IMR-90 (cell line): ENCODE measurements at regions not wholly inside any gene's neighbourhood (a gene's known extent, or its start where the extent isn't known, plus 50 kb on each side); places are given as distances from the start of the nearest gene placed in this dataset.

ENCODE experiments used
- ATAC-seq: fragments of 200-7000 bp; cut with Tn5 transposase; 2 replicates; pipeline ENCODE4 v1.9.1; 2020; ENCODE audit warnings: low read depth, mild to moderate bottlenecking, moderate library complexity
- BruUV-seq: library from RNA; stranded (reverse); fragments of 400-500 nt; replicated peaks from 2 replicates; lab custom pipeline; 2021; lab: Mats Ljungman, UMichigan
- CTCF ChIA-PET: fragments of 300-600 bp; formaldehyde crosslinking; extraction: SDS; loops from one replicate; lab custom pipeline; 2021; ENCODE audit warnings: antibody characterized with exemption; lab: Yijun Ruan, JAX
- POLR2A ChIA-PET: fragments of 300-600 bp; sonication (Branson Sonifier 250); formaldehyde crosslinking; loops from one replicate; lab custom pipeline; 2022; ENCODE audit warnings: antibody characterized with exemption; ENCODE audit not compliant: unreplicated experiment; lab: Charles Lee
- DNase-seq: peaks from one replicate; pipeline ENCODE4 v3.0.0; 2013
- H2AFZ ChIP-seq: replicated peaks from 2 replicates; pipeline ENCODE3; 2013; ENCODE audit warnings: low read length, mild to moderate bottlenecking; ENCODE audit not compliant: poor library complexity
- H2AK5ac ChIP-seq: 2 replicates; pipeline ENCODE4 v1.6.1; 2013; ENCODE audit warnings: low read depth, low read length, inconsistent platforms
- H2AK9ac ChIP-seq: replicated peaks from 2 replicates; pipeline ENCODE3; 2013; ENCODE audit warnings: mild to moderate bottlenecking, low read depth, low read length, moderate library complexity; ENCODE audit not compliant: poor library complexity
- H2BK120ac ChIP-seq: 2 replicates; pipeline ENCODE4 v1.6.1; 2013; ENCODE audit warnings: low read depth, low read length, inconsistent platforms
- H2BK15ac ChIP-seq: 3 replicates; pipeline ENCODE4 v1.6.1; 2013; ENCODE audit warnings: low read depth, low read length, inconsistent platforms
- H2BK20ac ChIP-seq: 2 replicates; pipeline ENCODE4 v1.6.1; 2013; ENCODE audit warnings: low read depth, mild to moderate bottlenecking, inconsistent platforms, low read length, moderate library complexity
- H2BK5ac ChIP-seq: 2 replicates; pipeline ENCODE4 v1.6.1; 2013; ENCODE audit warnings: mild to moderate bottlenecking, low read depth, low read length, inconsistent platforms; ENCODE audit not compliant: poor library complexity, severe bottlenecking
- H3K14ac ChIP-seq: replicated peaks from 2 replicates; pipeline ENCODE4 v1.6.1; 2013; ENCODE audit warnings: low read depth, low read length, inconsistent platforms
- H3K18ac ChIP-seq: 2 replicates; pipeline ENCODE4 v1.6.1; 2013; ENCODE audit warnings: low read depth, low read length, control low read depth
- H3K23ac ChIP-seq: 2 replicates; pipeline ENCODE4 v1.6.1; 2013; ENCODE audit warnings: low read depth, low read length, inconsistent platforms
- H3K27ac ChIP-seq: 2 replicates; pipeline ENCODE4 v1.5.1; 2013; ENCODE audit warnings: mild to moderate bottlenecking, control low read depth, low read length; ENCODE audit not compliant: insufficient read depth
- H3K27me3 ChIP-seq: 2 replicates; pipeline ENCODE4 v1.6.1; 2013; ENCODE audit warnings: low read length; ENCODE audit not compliant: control insufficient read depth, insufficient read depth
- H3K36me3 ChIP-seq: 2 replicates; pipeline ENCODE4 v1.6.1; 2013; ENCODE audit warnings: low read length, mixed read lengths; ENCODE audit not compliant: control insufficient read depth, insufficient read depth
- H3K4ac ChIP-seq: 2 replicates; pipeline ENCODE4 v1.6.1; 2013; ENCODE audit warnings: low read depth, low read length, inconsistent platforms
- H3K4me1 ChIP-seq: 2 replicates; pipeline ENCODE4 v1.6.1; 2013; ENCODE audit warnings: low read length, mixed read lengths; ENCODE audit not compliant: control insufficient read depth, insufficient read depth
- H3K4me2 ChIP-seq: 2 replicates; pipeline ENCODE4 v1.6.1; 2013; ENCODE audit warnings: low read depth, mild to moderate bottlenecking, control low read depth, low read length, moderate library complexity
- H3K4me3 ChIP-seq: 2 replicates; pipeline ENCODE4 v1.5.1; 2013; ENCODE audit warnings: low read depth, mild to moderate bottlenecking, control low read depth, low read length, moderate library complexity; ENCODE audit not compliant: insufficient read depth
- H3K56ac ChIP-seq: 2 replicates; pipeline ENCODE4 v1.6.1; 2013; ENCODE audit warnings: low read length, inconsistent platforms; ENCODE audit not compliant: insufficient read depth; ENCODE audit errors: extremely low read depth
- H3K79me1 ChIP-seq, 2 experiments: 2 replicates each; pipeline ENCODE4 v1.6.1; 2013; ENCODE audit warnings: low read length in 2 of 2, inconsistent platforms in 1 of 2, low read depth in 1 of 2
- H3K9ac ChIP-seq: 2 replicates; pipeline ENCODE4 v1.6.1; 2013; ENCODE audit warnings: low read depth, low read length, control low read depth
- H3K9me1 ChIP-seq: 2 replicates; pipeline ENCODE4 v1.6.1; 2013; ENCODE audit warnings: low read length, inconsistent platforms; ENCODE audit not compliant: insufficient read depth
- H3K9me3 ChIP-seq: 2 replicates; pipeline ENCODE4 v1.6.1; 2013; ENCODE audit warnings: low read length; ENCODE audit not compliant: control insufficient read depth, insufficient read depth
- H4K20me1 ChIP-seq: 2 replicates; pipeline ENCODE4 v1.6.1; 2013; ENCODE audit warnings: low read length, inconsistent platforms; ENCODE audit not compliant: insufficient read depth
- H4K5ac ChIP-seq: 2 replicates; pipeline ENCODE4 v1.6.1; 2013; ENCODE audit warnings: mild to moderate bottlenecking, low read depth, low read length, control low read depth
- H4K8ac ChIP-seq, 2 experiments: 2 replicates each; pipeline ENCODE4 v1.6.1; 2013; ENCODE audit warnings: low read depth in 2 of 2, low read length in 2 of 2, control low read depth in 1 of 2, inconsistent platforms in 1 of 2
- H4K91ac ChIP-seq: 2 replicates; pipeline ENCODE4 v1.6.1; 2013; ENCODE audit warnings: low read depth, low read length, inconsistent platforms; ENCODE audit not compliant: insufficient read depth
- BHLHE40 ChIP-seq: fragments of 150-350 bp; IDR thresholded peaks from 2 replicates; pipeline ENCODE4 v1.6.1; 2016; ENCODE audit warnings: mild to moderate bottlenecking, low read depth, low read length
- CEBPB ChIP-seq: IDR thresholded peaks from 2 replicates; pipeline ENCODE4 v1.6.1; 2012; ENCODE audit warnings: low read depth, low read length, improper control_type of control experiment
- CHD1 ChIP-seq: IDR thresholded peaks from 2 replicates; pipeline ENCODE4 v1.6.1; 2012; ENCODE audit warnings: low read depth, low read length, improper control_type of control experiment
- FOS ChIP-seq: fragments of 150-350 bp; IDR thresholded peaks from 2 replicates; pipeline ENCODE4 v1.6.1; 2016; ENCODE audit warnings: low read depth, low read length
- MAFK ChIP-seq: IDR thresholded peaks from 2 replicates; pipeline ENCODE4 v1.6.1; 2012; ENCODE audit warnings: low read depth, low read length, improper control_type of control experiment
- MAZ ChIP-seq: IDR thresholded peaks from 2 replicates; pipeline ENCODE4 v1.6.1; 2012; ENCODE audit warnings: low read depth, mild to moderate bottlenecking, low read length, improper control_type of control experiment, moderate library complexity, borderline replicate concordance
- MXI1 ChIP-seq: IDR thresholded peaks from 2 replicates; pipeline ENCODE4 v1.6.1; 2012; ENCODE audit warnings: low read depth, mild to moderate bottlenecking, low read length, moderate library complexity, borderline replicate concordance
- NFE2L2 ChIP-seq: fragments of 150-350 bp; IDR thresholded peaks from 2 replicates; pipeline ENCODE4 v1.6.1; 2016; ENCODE audit warnings: low read depth, mild to moderate bottlenecking, low read length
- POLR2A ChIP-seq: IDR thresholded peaks from 2 replicates; pipeline ENCODE4 v1.6.1; 2012; ENCODE audit warnings: mild to moderate bottlenecking, low read depth, low read length
- RAD21 ChIP-seq: IDR thresholded peaks from 2 replicates; pipeline ENCODE4 v1.6.1; 2012; ENCODE audit warnings: low read length, improper control_type of control experiment
- RCOR1 ChIP-seq: IDR thresholded peaks from 2 replicates; pipeline ENCODE4 v1.6.1; 2012; ENCODE audit warnings: mild to moderate bottlenecking, low read length, improper control_type of control experiment; ENCODE audit not compliant: insufficient replicate concordance
- RFX5 ChIP-seq: IDR thresholded peaks from 2 replicates; pipeline ENCODE4 v1.8.0; 2012; ENCODE audit warnings: low read depth, mild to moderate bottlenecking, low read length, moderate library complexity
- SMC3 ChIP-seq: fragments of 150-350 bp; IDR thresholded peaks from 2 replicates; pipeline ENCODE4 v1.6.1; 2016; ENCODE audit warnings: low read depth, mild to moderate bottlenecking, antibody characterized with exemption, low read length, moderate library complexity
- dilution Hi-C: fragments of 300-500 bp; cut with HindIII; formaldehyde crosslinking; loops from one replicate; pipeline ENCODE4 v1.14.3; 2018; ENCODE audit warnings: low sequenced_read_pairs; ENCODE audit not compliant: unreplicated experiment
- in situ Hi-C: fragments of 300-500 bp; cut with MboI; formaldehyde crosslinking; loops from 3 replicates; pipeline ENCODE4 v1.14.3; 2019; ENCODE audit warnings: low sequenced_read_pairs, inconsistent platforms, mixed read lengths
- intact Hi-C: fragments of 100-400 bp; cut with micrococcal nuclease; formaldehyde crosslinking; loops from 2 replicates; pipeline ENCODE4 v1.10.0; 2022
- TF ChIP-seq, protein P1 (sequence below): conservative IDR thresholded peaks from 2 replicates; pipeline ENCODE4 v1.5.1; 2012; ENCODE audit warnings: mild to moderate bottlenecking, low read depth, low read length, improper control_type of control experiment
- TF ChIP-seq, protein P2 (sequence below): fragments of 150-350 bp; IDR thresholded peaks from 2 replicates; pipeline ENCODE4 v1.6.1; 2016; ENCODE audit warnings: low read depth, mild to moderate bottlenecking, low read length, moderate library complexity, borderline replicate concordance
- TF ChIP-seq, protein P3 (sequence below): fragments of 150-350 bp; IDR thresholded peaks from 2 replicates; pipeline ENCODE4 v1.6.1; 2017; ENCODE audit warnings: mild to moderate bottlenecking, antibody characterized with exemption, low read length, low read depth

DNA sequence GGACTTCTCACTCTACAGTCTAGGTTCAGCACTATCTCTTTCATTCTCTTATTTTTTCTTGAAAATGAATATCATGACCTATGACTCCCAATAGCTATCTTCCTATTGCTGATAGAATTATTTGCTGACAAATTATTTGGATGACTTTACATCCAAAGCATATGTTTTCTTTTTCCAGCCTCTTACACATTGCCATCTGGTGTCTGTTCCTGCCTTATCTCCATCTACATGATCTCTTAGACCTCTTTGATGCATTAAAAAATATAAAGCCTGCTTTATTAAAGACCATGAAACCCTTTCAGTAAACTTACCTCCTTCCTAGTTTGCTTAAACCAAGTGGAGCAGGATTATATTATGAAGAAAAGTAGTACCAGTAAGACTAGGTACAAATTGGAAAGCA is 700.9 kb upstream of the CXADR start:
- Histone ChIP-seq H2BK20ac (no peak overlapping the region), H3K9ac (no peak overlapping the region), H2AK9ac (no peak overlapping the region), H4K91ac (no peak overlapping the region), H2BK120ac (no peak overlapping the region), H4K20me1 (no peaks in the 10 kb centered on the region), H3K4me3 (no peak overlapping the region), H3K4me1 (no peaks in the 10 kb centered on the region), H3K18ac (no peak overlapping the region), H2BK5ac (no peak overlapping the region), H3K27me3 (no peaks in the 10 kb centered on the region), H3K4ac (no peak overlapping the region), H3K4me2 (no peak overlapping the region), H3K9me1 (no peaks in the 10 kb centered on the region), H3K9me3 (no peaks in the 10 kb centered on the region), H3K23ac (no peak overlapping the region), H4K8ac (no peak overlapping the region), H3K56ac (no peak overlapping the region), H2AFZ (no peak overlapping the region), H3K79me1 (no peaks in the 10 kb centered on the region), H3K14ac (no peak overlapping the region), H3K27ac (no peak overlapping the region), H2BK15ac (no peak overlapping the region), H2AK5ac (no peak overlapping the region), H4K5ac (no peak overlapping the region), H3K36me3 (no peaks in the 10 kb centered on the region)
- ATAC-seq (no peak), DNase-seq (no peak)
- in situ Hi-C loops (no loop called here), intact Hi-C loops (no loop called here), dilution Hi-C loops (no loop called here)
- no peak for TF ChIP-seq MAZ
- TF ChIP-seq, protein P1, sequence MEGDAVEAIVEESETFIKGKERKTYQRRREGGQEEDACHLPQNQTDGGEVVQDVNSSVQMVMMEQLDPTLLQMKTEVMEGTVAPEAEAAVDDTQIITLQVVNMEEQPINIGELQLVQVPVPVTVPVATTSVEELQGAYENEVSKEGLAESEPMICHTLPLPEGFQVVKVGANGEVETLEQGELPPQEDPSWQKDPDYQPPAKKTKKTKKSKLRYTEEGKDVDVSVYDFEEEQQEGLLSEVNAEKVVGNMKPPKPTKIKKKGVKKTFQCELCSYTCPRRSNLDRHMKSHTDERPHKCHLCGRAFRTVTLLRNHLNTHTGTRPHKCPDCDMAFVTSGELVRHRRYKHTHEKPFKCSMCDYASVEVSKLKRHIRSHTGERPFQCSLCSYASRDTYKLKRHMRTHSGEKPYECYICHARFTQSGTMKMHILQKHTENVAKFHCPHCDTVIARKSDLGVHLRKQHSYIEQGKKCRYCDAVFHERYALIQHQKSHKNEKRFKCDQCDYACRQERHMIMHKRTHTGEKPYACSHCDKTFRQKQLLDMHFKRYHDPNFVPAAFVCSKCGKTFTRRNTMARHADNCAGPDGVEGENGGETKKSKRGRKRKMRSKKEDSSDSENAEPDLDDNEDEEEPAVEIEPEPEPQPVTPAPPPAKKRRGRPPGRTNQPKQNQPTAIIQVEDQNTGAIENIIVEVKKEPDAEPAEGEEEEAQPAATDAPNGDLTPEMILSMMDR = no peak
- TF ChIP-seq MXI1 = no peak
- no peak for TF ChIP-seq BHLHE40
- TF ChIP-seq, protein P2, sequence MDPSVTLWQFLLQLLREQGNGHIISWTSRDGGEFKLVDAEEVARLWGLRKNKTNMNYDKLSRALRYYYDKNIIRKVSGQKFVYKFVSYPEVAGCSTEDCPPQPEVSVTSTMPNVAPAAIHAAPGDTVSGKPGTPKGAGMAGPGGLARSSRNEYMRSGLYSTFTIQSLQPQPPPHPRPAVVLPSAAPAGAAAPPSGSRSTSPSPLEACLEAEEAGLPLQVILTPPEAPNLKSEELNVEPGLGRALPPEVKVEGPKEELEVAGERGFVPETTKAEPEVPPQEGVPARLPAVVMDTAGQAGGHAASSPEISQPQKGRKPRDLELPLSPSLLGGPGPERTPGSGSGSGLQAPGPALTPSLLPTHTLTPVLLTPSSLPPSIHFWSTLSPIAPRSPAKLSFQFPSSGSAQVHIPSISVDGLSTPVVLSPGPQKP = no peak
- no peak for TF ChIP-seq CEBPB
- no peak for TF ChIP-seq NFE2L2
- no peak for TF ChIP-seq CHD1
- TF ChIP-seq FOS = no peak
- TF ChIP-seq MAFK = no peak
- TF ChIP-seq SMC3 = no peak
- TF ChIP-seq, protein P3, sequence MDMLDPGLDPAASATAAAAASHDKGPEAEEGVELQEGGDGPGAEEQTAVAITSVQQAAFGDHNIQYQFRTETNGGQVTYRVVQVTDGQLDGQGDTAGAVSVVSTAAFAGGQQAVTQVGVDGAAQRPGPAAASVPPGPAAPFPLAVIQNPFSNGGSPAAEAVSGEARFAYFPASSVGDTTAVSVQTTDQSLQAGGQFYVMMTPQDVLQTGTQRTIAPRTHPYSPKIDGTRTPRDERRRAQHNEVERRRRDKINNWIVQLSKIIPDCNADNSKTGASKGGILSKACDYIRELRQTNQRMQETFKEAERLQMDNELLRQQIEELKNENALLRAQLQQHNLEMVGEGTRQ = no peak
- no peak for TF ChIP-seq RFX5
- no peak for TF ChIP-seq POLR2A
- TF ChIP-seq RCOR1 = no peak
- no peak for TF ChIP-seq RAD21
- POLR2A ChIA-PET = no interaction called here
- CTCF ChIA-PET = no interaction called here
- BruUV-seq = no TSS peak
